Stimulated activated CD8-positive, alpha-beta memory T cell treated with anti-CD3 and anti-CD28 coated beads, Interleukin-12 subunit alpha, Interleukin-12 subunit beta, amount 100 ng/mL, for 1 hour (primary cell): ENCODE measurements at regions not wholly inside any gene's neighbourhood (a gene's known extent, or its start where the extent isn't known, plus 50 kb on each side); places are given as distances from the start of the nearest gene placed in this dataset.
"Not testable (repeated sequence)": the region's sequence is repeated elsewhere in the genome, so short reads cannot be mapped to it uniquely, and the experiment has no call there.

Experiments
- DNase-seq: peaks from one replicate; pipeline ENCODE4 v3.0.0-alpha.2; 2020; ENCODE audit warnings: low read depth

- no peak for DNase-seq
These were observed 154.4 kb upstream of the EPB41L4A start for GRCh38 chr5:112573441-112573840.

GRCh38 chr5:112574536-112574935, 155.5 kb upstream of the EPB41L4A start:
- DNase-seq, result no peak

- no peak for DNase-seq
These were observed 157.3 kb upstream of the EPB41L4A start for GRCh38 chr5:112576298-112576925.

- DNase-seq, result no peak
These were observed 158.0 kb upstream of the APC start for GRCh38 chr5:112579599-112580170.

GRCh38 chr5:112581811-112582320, 155.8 kb upstream of the APC start:
- no peak for DNase-seq

GRCh38 chr5:112583166-112583565, 154.5 kb upstream of the APC start:
- DNase-seq, result no peak

- no peak for DNase-seq
These were observed 152.9 kb upstream of the APC start for GRCh38 chr5:112584781-112585180.

GRCh38 chr5:112586596-112587062, 151.1 kb upstream of the APC start:
- DNase-seq, result no peak

- DNase-seq, result not testable (repeated sequence)
These were observed 146.8 kb upstream of the APC start for GRCh38 chr5:112590858-112591257.

- no peak for DNase-seq
These were observed 143.4 kb upstream of the APC start for GRCh38 chr5:112594095-112594850.

GRCh38 chr5:112594941-112595340, 142.7 kb upstream of the APC start:
- no peak for DNase-seq

- DNase-seq, result no peak
These were observed 139.9 kb upstream of the APC start for GRCh38 chr5:112597831-112598230.

GRCh38 chr5:112600510-112600909, 137.2 kb upstream of the APC start:
- not testable (repeated sequence) for DNase-seq

GRCh38 chr5:112604732-112605630, 132.7 kb upstream of the APC start:
- no peak for DNase-seq

GRCh38 chr5:112608975-112609374, 128.7 kb upstream of the APC start:
- DNase-seq, result no peak

- DNase-seq, result no peak
These were observed 125.0 kb upstream of the APC start for GRCh38 chr5:112612663-112613062.

- no peak for DNase-seq
These were observed 123.4 kb upstream of the APC start for GRCh38 chr5:112614285-112614684.

- DNase-seq, result no peak
These were observed 122.7 kb upstream of the APC start for GRCh38 chr5:112614986-112615385.

- no peak for DNase-seq
These were observed 120.7 kb upstream of the APC start for GRCh38 chr5:112616812-112617547.

- DNase-seq, result no peak
These were observed 112.4 kb upstream of the APC start for GRCh38 chr5:112625246-112625645.

- DNase-seq, result no peak
These were observed 111.8 kb upstream of the APC start for GRCh38 chr5:112625689-112626438.
